Kidney capillary endothelial cell (primary cell): ENCODE measurements at regions not wholly inside any gene's neighbourhood (a gene's known extent, or its start where the extent isn't known, plus 50 kb on each side); places are given as distances from the start of the nearest gene placed in this dataset.
"Not testable (repeated sequence)": the region's sequence is repeated elsewhere in the genome, so short reads cannot be mapped to it uniquely, and the experiment has no call there.

ENCODE experiments used
- DNase-seq: peaks from one replicate; pipeline ENCODE4 v3.0.0-alpha.2; 2018; ENCODE audit warnings: low spot score

GRCh38 chr9:67307109-67307508, 314.8 kb upstream of the SPATA31A3 start:
- not testable (repeated sequence) for DNase-seq

DNA sequence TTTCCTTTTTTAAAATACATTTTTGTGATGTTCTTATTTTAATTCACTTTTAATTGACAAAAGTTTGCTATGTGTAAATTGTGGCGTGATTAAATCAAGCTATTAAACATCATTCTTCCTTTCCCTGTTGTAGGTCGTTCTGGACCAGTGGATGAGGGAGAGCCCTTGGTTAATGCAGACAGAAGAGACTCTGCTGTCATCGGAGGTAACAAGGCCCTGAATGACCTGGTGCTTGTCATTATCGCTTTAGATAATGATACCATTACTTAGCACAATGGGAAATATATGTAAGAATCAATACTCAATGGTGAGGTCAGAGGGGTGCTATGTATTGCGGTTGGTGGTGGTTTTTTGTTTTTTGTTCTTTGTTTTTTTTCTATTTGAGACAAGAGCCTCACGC, 296.4 kb upstream of the SPATA31A3 start:
- not testable (repeated sequence) for DNase-seq

- not testable (repeated sequence) for DNase-seq
Measured at GRCh38 chr9:67288117-67288735, 295.9 kb upstream of the SPATA31A3 start.

DNA sequence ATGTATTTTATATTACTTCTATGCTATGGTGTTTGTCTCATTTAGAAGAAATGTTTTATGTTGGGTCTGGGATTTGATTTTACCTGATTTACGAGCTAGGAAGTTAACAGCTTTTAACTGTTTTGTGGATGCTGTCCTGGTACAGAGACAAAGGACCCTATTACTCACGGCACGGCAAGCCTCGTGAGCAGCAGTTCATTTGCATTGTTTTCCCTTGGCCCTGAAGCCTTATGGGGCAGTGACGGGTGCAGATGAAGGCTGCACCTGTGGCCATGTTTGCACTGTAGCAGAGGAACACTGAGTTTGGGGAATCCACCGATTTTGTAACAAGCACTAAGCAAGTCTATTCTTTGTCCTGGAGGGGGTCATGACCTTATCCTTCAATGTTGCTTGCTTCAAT, 291.9 kb upstream of the SPATA31A3 start:
- DNase-seq, result not testable (repeated sequence)

- not testable (repeated sequence) for DNase-seq
Measured at GRCh38 chr9:67281574-67281973, 289.2 kb upstream of the SPATA31A3 start.

DNA sequence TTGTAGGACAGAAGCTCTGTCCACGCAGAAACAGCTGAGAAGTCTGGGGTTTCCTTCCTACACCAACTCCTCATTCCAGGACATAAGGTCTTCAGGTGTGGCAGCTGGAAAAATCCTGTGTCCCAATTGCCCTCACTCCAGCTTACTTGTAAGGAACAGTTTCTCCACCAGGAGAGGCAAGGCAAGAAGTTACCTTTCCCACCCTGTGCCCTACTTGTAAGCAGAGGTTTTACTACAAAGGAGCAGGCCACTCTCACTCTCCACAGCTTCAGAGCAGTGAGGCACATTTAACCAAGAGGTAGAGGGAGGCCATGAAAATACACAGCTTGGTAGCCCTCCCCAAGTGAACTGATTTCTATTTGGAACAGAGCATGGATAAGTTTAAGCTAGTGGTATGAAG, 277.3 kb upstream of the SPATA31A3 start:
- DNase-seq, result not testable (repeated sequence)

- not testable (repeated sequence) for DNase-seq
Measured at GRCh38 chr9:67257894-67258293, 265.5 kb upstream of the SPATA31A3 start.

DNA sequence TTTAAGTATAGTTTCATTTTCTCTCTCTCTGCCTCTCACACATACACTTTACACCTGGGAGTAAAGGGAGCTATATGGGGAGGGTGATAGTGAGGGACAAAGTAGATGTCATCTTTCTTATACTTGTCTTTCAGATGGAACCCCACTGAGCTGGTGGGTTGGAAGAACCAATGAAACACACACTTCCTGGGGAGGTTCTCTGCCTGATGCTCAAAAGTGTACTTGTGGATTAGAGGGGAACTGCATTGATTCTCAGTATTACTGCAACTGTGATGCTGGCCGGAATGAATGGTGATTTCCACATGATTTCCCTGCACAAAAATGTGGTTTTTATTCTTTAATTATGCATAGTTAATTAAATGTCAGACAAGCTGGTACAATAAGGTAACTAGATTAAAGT, 256.6 kb upstream of the SPATA31A3 start:
- DNase-seq, result not testable (repeated sequence)

- not testable (repeated sequence) for DNase-seq
Measured at GRCh38 chr9:67212073-67212472, 219.7 kb upstream of the SPATA31A3 start.

GRCh38 chr9:67210842-67211241, 218.5 kb upstream of the SPATA31A3 start:
- DNase-seq, result not testable (repeated sequence)

DNA sequence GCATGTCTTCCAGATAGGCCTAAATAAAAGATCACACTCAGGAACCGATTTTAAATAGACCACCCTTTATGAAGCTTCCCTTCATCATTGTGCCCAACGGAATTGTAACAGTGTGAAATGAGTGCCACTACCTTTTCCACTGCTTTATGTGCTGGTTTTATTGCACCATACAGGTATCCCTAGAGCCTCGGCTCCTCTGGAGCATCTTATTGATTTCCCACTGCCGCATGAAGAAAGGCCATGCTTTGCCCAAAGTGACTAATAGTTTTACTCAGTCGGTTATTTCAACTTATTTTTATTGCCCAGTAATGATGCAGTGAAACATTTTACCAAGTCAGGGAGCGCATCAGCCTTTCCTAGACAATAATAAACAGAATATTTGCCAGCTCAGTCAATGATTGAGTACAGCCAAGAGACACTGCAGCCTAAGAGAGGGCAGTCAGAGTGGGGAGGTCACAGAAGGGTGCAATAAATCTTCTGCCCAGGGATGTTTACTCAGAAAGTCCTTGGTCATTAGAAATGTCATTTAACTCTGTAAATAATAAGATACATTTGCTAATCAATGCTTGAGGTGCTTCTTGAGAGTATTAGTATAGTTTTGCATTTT, 216.6 kb upstream of the SPATA31A3 start:
- not testable (repeated sequence) for DNase-seq

GRCh38 chr9:67196135-67196534, 203.8 kb upstream of the SPATA31A3 start:
- not testable (repeated sequence) for DNase-seq

- DNase-seq, result not testable (repeated sequence)
Measured at GRCh38 chr9:67195357-67195756, 203.0 kb upstream of the SPATA31A3 start.

GRCh38 chr9:67179185-67179584, 186.8 kb upstream of the SPATA31A3 start:
- not testable (repeated sequence) for DNase-seq

DNA sequence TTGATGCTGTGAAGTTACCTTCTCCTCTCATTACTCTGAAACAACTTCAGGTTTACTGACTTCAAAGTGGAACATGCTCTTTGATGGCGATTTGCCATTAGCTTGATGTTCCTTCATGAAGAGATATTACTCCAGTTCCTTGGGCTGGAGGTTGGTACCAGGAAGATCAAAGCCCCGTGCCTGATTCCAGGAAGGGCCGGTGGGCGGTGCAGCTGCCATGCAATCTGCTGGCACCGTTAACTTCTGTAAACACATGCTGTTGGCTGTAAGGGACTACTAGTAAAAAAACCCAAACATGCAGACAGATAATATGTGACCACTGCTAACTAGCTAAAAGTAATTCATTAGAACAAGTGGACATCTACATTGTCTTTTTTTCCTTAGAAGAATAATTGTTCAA, 182.8 kb upstream of the SPATA31A3 start:
- DNase-seq, result not testable (repeated sequence)

DNA sequence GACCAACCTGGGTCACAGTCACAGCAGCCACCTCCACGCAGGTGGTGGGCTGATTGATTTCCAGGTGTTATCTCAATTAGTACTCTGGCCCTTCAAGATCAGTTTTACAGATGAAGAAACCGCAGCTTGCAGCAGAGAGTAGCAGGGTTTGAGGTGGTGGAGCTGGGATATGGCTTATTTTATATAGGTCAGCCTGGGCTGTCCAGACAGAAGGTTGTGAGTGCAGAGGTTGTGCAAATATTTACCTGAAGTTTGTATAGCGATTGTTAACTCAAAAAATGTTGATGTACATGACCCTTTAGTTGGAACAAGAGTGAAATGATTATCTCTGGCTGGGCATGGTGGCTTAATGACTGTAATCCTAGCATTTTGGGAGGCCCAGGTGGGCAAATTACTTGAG, 179.4 kb upstream of the SPATA31A3 start:
- not testable (repeated sequence) for DNase-seq

- DNase-seq, result not testable (repeated sequence)
Measured at GRCh38 chr9:67168530-67169157, 176.3 kb upstream of the SPATA31A3 start.

DNA sequence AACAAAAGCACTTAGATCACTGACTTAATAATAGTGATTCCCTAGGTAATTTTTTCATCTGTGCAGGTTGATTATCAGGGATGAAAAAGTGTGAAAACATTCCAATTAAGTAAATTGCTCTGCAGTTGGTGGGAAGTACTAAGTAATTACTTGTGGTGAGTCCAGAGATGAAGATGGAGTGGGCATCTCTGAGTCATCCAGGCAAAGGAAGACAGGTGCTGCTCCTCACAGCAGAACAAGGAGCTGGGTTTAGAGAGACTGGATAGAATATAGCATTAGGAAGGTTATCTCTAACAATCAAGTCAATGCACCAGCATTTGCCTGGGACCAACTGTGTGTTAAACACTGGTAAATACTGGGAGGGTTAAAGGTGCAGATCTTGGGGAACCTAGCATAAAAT, 174.0 kb upstream of the SPATA31A3 start:
- not testable (repeated sequence) for DNase-seq

- not testable (repeated sequence) for DNase-seq
Measured at GRCh38 chr9:67162827-67163226, 170.5 kb upstream of the SPATA31A3 start.

DNA sequence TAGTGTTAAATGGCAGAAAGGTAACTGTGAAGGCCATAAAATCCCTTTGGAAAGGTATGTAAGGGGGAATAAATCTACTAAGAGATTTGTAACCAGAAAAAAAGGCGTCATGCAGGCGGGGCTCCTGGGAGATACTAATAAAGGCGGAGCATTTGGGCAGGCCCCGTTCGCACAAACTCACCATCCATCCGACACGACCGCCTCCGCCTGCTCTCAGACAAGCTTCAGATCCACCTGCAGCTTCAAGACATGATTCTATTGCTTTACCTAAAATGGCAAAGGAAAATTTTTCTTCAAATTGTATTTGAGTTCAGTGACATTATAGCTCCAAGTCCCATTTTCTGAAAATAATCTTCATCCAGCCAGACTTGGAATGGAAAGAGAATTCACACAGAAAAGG, 162.9 kb upstream of the SPATA31A3 start:
- DNase-seq, result not testable (repeated sequence)

DNA sequence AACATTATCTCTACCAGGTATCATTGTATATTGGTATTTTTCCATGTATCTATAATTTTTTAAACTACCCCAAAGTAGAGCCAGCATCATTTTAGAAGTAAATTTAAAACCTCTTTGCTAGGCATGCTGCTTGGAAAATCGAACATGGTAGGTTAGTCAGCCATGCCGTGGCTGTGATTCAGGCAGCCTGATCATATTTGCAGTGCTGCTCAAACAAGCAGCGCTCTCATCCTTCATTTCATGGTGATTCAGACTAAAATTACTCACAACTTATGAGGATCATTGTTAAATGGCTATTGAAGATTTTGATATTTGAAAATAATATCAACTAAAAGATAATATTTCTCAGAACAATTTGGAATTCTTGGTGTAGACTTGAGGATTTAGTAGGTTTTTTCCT, 161.2 kb upstream of the SPATA31A3 start:
- not testable (repeated sequence) for DNase-seq

GRCh38 chr9:67142392-67143107, 150.2 kb upstream of the SPATA31A3 start:
- not testable (repeated sequence) for DNase-seq

GRCh38 chr9:67136376-67136775, 144.0 kb upstream of the SPATA31A3 start:
- DNase-seq, result not testable (repeated sequence)
